HG03135 (cell line): ENCODE measurements at regions not wholly inside any gene's neighbourhood (a gene's known extent, or its start where the extent isn't known, plus 50 kb on each side); places are given as distances from the start of the nearest gene placed in this dataset.
"Not testable (repeated sequence)": the region's sequence is repeated elsewhere in the genome, so short reads cannot be mapped to it uniquely, and the experiment has no call there.

Experiments
- ATAC-seq: cut with Tn5 transposase; IDR thresholded peaks from one replicate; pipeline ENCODE4 v1.9.1; 2021; ENCODE audit warnings: mild to moderate bottlenecking, moderate library complexity; ENCODE audit not compliant: unreplicated experiment

DNA sequence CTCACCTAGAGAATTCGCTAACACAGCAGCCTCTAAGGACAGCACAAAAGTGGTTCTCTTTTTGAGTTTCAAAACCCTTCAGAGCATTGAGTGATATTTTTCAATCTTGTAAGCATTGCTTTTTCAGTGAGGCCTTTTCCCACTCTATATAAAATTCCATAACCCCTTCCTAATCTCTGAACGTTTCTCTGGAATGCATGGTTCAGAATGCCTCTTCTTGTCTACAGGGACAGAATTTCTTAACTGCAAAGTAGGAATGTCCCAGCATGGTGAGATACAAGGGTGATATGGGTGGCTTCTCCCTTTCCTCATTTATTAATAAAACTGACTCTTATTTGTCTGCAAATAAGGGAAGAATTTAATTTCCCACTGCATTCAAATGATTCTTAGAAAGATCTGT lies 377.9 kb downstream of the LTN1 start:
- ATAC-seq = no peak

DNA sequence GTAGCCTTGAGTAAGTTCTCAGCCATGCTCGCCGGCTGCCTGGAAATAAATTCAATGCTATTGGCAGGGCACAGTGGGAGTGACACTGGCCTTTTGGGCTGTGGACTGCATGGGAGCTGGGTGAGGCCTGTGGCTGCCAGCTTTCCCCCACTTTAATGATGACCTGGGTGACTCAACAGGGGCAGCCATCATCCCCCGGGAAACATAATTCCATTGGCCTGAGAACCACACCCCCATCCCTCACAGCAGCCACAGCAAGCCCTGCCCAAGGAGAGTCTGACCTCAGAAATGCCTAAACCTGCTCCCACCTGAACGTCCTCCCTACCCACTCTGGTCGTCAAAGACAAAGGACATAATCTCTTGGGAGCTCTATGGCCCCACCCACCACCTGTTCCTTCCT lies 384.0 kb downstream of the LTN1 start:
- no peak for ATAC-seq

DNA sequence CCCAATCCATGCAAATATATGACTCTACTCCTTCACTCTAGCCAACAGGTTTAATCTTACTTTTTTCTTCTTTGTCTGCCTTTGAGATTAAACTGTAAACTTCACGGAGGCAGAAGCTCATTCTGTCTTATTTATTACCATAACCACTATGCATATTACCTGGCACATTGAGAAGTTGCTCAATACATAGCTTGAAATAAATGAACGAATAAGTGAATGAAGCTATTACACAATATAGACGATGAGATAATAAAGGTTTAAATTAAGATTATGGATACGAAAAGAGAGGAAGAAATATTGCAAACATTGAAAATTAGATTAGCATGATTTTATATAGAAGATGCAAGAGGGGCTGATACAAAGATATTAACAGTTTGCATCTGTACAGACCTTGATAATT lies 385.1 kb downstream of the LTN1 start:
- no peak for ATAC-seq

DNA sequence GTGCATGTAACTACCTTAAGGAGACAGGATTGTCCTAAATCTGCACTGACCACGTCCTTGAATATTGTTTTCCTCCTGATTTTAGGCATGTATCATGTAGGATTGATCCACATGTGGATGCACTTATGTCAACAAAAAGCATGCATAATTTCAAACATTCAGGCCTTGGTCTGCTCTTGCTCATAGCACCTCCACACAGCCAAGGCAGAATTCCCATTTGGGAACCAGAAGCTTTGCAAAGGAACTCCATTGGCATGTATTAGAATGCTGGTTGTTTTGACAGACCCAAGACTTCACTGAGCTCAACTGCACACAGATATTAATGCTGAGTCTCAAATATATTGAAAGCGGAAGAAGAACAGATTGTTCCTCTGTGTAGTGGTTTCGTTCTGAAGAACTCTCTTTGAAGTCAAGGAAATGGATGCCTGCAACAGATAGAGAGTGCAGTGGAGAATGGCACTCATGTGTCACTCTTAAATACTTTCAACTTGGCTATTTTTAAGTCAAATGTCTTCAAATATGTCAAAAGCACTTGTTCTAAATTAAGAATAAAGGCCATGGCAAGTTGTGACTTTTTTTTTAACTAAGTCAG lies 387.6 kb downstream of the LTN1 start:
- peak; percentile 98 for ATAC-seq

DNA sequence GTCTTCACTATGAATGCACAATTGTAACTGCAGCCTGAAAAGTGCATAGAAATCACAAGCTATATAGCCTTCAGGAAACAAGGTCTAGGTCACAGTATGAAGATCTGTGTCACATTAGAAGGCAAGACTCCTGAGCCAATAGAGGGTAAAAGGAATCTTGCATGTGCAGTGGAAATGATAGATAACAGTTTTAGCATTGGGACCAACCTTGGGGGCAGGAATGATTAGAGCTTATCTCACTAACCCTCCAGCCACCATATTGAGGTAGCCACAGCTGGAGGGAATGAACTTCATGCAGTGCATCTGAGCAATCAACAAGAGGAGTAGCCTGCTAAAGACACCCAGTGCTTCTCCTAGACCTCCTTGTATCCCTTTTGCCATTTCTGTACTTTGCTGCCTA lies 390.1 kb downstream of the LTN1 start:
- ATAC-seq = no peak

DNA sequence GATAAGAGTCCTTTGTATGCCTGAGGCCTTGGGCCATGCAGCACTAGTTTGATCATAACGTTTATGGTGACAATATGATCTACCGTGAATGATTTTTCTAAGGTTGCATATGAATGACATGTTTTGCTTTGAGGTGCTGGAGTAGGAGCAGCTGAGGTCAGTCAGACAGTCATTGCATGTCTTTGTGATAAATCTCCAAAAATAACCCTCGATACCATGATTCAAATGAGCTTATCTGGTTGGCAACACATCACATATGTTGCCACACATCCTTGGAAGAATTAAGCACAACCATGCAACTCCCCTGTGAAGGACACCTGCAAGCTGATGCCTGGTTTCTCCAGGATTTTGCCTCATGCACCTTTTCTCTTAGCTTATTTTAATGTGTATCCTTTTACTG lies 394.5 kb downstream of the LTN1 start:
- no peak for ATAC-seq

DNA sequence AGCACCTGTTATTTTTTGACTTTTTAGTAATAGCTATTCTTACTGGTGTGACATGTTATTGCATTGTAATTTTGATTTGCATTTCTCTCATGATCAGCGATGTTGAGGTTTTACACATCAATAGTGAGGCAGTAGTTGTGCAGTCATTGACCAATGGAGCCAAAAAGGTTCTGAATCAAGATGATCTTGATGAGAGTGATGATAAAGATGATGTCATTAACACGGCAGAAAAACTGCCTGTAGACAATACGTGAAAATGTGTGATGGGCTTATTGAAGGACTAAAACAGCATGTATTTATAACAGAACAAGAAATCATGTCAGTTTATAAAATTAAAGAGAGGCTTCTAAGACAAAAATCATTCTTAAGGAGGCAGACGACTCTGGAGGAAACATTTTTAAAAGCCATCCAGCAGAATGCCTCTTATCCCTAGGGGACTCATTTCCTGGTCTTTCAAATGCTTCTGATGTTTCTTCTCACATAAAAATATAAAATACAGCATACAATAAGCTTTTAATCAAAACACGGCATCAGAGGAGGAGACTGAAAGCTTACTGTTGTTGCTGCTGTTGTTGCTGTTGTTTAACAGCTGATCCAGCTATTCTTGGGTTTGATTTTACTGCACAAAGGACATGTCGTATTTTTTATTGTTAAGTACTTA lies 400.3 kb downstream of the LTN1 start:
- ATAC-seq = no peak

DNA sequence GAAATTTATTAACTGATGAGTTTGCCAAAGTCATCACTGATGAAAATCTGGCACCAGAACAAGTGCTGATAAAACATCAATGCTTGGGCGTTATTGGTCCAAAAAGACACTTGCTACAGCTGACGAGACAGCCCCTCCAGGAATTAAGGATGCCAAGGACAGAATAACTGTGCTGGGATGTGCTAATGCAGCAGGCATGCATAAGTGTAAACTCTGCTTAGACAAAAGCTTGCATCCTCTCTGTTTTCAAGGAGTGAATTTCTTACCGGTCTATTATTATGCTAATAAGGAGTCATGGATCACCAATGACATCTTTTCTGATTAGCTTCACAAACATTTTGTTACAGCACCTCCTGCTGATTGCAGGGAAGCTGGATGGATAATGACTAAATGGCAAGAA lies 402.0 kb downstream of the LTN1 start:
- ATAC-seq = no peak

DNA sequence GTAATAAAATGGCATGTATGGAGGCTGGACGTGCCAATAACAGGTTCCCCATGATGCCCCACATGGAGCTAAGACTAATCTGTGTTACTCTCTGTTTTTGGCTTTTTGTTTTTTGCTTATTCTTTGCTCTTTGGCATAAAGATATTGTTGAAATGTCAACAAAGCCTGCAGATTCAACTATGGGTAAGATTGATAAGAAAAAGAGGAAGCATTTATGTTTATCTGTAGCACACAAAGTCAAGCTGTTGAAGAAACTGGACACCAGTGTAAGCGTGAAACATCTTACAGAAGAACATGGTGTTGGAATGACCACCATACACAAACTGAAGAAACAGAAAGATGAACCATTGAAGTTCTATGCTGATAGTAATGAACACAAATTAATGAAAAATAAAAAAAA lies 402.7 kb downstream of the LTN1 start:
- no peak for ATAC-seq

DNA sequence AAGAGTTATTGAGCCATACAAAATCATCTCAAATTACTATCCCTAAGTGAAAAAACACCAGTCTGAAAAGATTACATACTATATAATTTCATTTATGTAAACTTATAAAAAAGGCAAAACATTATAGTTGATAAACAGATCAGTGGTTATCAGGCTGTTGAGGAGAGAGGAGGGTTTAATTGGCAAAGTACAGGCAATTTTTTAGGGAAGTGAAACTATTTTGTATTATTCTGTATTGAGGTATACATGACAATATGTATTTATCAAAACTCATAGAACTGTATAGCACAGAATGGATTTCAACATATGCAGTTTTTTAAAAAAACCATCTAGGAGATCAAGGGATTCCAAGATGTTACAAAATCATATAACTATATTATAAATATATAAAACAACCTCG lies 403.7 kb downstream of the LTN1 start:
- ATAC-seq = no peak

DNA sequence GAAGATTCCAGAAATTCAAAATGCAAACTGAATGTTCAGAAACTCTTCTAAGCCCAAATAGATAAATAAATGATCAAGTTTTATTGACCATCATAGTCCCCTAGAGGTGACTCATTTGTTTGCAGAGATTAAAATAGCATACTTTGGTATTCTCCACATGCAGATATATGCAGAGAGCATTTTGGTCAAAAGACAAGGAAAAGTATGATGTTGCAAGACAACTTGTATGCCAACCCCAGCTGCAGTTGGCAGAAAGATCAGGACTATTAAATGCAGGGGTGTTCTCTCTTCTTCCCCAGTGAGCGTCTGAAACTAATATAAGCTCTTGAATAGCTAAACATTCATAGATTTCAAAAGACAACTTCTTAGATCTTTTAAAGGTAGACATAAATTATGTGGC lies 404.9 kb downstream of the LTN1 start:
- ATAC-seq = no peak

DNA sequence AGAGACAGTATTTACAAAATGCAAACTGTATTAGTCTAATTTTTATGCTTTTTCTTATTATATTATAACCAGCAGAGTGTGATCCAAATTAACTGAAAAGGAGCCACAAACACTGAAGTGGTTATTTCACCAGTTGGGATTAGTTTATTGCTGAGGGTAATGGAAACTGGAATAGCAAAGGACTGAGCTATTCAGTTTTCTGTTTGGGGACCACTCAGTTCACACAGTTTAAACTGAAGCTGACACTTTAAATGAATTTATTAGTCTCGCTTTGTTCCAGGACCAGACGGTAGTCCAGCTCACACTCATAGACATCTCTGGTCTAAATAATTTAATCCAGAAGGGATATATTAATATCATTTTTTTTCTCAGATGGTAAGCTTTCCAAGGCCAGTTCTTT lies 410.7 kb downstream of the LTN1 start:
- ATAC-seq = no peak

DNA sequence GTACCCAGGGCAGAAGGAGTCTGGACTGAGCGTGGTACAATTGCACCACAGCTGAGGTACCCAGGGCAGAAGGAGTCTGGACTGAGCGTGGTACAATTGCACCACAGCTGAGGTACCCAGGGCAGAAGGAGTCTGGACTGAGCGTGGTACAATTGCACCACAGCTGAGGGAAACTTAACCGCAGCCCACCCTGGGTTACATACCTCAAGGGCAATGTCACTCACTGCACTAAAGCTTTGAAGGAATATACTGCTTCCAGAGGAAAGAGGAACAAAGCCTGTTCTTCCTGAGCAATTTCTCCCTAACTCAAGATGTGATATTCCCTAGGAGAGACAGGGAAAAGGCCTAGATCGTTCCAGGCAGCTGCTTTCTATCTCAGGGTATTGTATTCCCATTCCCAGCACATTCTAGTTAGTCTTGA lies 411.4 kb downstream of the LTN1 start:
- ATAC-seq = not testable (repeated sequence)

DNA sequence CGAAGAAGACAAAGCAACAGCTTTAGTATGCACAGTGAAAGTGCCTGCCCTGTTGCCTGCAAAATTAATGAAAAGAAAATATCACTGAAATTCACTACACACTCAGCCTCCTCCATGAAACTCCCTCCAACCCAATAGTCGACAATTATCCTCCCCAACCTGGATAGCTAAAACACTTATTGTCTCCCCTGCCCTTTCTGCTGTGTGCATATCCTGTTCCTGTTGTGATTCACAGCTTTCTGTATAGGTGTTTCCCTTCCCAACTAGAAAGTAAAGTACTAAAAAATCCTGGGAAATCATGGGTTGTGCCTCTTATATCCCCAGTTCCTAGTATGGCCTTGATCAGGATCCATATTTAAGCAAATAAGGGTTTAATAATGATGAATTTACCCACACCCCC lies 412.1 kb downstream of the LTN1 start:
- no peak for ATAC-seq

DNA sequence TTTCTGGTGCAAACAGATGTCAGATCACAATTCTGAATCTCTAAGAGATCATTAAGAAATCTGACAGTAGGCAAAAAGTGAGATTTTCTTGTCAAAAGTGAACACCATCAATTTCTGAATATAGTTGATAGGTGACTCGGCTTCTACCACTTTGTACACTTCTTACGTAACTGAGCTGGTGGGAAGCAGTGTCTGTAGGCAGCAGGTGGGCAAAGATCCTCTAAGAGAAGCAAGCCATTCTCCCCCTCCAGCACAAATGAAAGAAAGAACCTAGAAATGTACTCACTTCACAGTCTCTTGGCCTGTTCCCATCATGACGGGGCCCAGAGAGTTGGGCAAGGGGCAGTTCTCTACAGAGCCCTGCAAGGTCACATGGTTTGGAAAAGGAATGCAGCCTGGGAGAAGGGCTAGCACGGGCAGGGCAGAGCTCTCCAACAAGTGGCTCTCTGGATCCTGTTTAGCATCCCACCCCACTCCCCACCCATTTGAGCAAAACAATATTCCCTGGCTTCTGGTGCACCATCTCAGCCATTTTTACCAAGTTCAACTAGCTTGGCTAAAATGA lies 412.6 kb downstream of the LTN1 start:
- ATAC-seq = no peak

DNA sequence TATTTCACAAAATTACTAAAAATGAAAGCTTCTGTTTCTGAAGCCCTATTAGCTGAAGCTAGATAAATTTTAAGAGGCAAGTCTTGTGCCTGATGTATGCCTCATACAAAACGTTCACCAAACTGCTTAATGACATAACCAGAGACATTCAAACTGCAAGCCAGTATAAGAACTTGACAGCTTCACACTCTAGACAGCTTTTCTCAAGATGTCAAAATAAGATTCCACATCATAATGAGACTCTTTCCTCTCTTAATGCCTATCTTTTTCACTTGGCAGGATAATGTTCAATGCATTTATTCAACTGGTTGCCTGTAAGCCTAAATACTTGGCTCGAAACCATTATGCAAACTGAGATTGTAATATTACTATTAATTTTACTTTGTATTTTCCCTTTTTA lies 424.0 kb downstream of the LTN1 start:
- no peak for ATAC-seq

DNA sequence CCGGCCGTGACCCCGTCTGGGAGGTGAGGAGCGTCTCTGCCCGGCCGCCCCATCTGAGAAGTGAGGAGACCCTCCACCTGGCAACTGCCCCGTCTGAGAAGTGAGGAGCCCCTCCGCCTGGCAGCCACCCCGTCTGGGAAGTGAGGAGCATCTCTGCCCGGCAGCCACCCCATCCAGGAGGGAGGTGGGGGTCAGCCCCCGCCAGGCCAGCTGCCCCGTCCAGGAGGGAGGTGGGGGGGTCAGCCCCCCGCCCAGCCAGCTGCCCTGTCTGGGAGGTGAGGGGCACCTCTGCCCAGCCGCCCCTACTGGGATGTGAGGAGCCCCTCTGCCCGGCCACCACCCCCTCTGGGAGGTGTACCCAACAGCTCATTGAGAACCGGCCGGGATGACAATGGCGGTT lies 428.7 kb downstream of the LTN1 start:
- not testable (repeated sequence) for ATAC-seq

DNA sequence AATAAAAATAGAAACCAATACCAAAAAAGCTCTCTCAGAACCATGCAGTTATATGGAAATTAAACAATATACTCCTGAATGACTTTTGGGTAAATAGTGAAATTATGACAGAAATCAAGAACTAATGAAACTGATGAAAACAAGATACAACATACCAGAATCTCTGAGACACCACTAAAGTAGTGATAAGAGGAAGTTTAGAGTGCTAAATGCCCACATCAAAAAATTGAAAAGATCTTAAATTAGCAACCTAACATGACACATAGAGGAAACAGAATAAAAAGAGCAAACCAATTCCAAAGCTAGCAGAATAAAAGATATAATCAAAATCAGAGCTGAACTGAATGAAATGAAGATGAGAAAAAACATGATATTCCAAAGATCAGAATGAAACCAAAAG lies 430.9 kb downstream of the LTN1 start:
- no peak for ATAC-seq

DNA sequence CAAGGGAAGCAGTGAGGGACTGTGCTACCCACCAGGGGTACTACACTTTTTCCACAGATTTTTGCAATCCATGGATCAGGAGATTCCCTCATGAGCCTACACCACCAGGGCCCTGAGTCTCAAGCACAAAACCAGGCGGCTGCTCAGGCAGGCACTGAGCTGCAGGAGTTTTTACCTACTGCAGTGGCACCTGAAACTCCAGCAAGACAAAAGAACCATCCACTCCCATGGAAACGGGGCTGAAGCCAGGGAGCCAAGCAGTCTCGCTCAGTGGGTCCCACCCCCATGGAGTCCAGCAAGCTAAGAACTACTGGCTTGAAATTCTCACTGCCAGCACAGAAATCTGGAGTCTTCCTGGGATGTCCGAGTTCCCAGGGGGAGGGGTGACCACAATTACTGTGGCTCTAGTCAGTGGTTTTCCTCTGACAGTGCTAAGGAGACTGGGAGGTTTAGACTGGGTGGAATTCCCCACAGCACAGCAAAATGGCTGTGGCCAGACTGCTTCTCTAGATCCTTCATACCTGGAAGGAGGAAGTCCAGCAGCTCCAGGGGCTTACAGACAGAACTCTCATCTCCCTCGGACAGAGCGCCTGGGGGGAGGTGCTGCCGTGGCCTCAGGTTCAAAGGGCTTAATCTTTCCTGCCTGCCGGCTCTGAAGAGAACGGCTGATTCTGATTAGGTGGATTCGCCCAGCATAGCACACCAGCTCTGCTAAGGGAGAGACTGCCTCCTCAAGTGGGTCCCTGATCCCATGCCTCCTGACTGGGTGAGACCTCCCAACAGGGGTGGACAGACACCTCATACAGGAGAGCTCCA lies 437.8 kb downstream of the LTN1 start:
- ATAC-seq = no peak

DNA sequence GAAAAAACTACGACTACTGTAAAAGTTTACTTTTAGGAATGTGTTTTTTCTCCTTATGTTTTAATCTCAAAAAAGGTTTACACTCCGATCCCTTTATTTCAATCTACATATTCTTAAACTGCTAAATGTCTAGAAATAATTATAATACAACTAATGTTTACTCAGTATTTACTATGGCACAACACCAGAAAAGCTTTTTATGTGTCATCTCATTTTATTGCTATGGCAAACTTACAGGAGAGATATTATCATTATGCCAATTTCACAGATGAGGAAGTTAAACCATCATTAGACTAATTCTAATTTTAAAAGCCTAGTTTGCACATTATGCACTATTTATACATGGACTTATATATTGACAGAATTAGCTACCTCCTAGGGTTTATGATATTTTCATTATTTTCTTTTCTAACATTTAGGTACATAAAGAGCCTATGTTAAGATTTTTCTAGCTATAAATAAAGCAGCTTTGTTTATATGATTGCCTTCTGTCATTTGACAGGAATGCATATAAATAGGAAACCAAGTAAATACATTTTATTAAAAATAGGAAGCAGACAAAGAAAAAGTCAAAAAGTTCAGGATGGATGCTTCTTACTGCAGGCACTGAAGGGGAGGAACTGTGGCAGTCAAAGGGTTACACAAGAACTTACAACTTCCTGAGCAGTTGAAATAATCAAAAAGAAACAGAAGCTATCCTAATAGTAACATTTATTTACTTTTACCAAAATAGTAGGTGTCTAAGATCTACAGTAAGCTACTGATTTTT lies 442.4 kb downstream of the LTN1 start:
- ATAC-seq = no peak

DNA sequence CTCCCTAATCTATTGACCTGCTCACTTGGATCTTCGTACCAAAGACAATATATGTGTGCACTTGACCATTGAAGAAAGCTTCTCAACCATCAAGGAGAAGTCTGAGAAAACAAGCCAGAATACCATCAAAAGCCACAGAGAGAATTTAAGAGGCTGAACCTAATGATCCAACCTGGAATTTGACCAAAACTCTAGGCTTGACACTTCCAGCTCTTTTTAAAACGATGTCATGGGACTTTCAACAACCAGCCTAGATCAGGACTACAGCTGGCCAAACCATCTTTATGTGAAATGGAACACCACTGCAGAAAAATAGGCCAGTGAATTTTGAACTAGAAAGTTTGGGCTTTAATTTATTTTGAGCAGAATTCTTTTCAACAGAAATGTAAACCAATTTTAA lies 444.4 kb downstream of the LTN1 start:
- no peak for ATAC-seq
